ENCODE measurements at regions not wholly inside any gene's neighbourhood (a gene's known extent, or its start where the extent isn't known, plus 50 kb on each side); places are given as distances from the start of the nearest gene placed in this dataset.

DNA sequence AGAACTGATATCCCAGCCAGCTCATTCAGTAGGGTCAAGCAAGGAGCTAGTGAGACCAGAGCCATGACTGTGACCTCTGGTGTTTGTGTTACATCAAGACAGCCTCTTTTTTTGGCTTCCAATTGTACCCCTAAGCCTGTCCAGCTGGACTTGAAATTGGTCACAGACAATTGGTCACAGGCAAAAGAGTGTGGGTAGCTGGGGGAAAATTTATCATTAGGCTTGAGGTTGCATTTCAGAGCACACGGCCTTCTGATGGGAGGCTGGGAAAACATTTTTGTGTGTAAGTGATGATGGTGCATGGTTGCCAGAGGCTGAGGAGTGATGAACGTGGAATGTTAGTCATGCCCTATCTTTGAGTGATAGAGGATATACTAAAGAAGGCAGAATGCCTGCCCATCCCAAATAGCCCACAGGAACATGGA, 285.1 kb upstream of the SLC14A2 start:
- ATAC-seq (no peak), DNase-seq (ENCODE audit: low spot score) (no peak)
- no peak overlapping the region for H3K27ac ChIP-seq (ENCODE audit: low read depth)
- H3K4me1 Mint-ChIP-seq: peaks cover 1% of the 10 kb centered on the region; the same call in 2 of the 3 replicates
- no peaks in the 10 kb centered on the region for H3K27me3 ChIP-seq (ENCODE audit: insufficient read depth)
- peaks cover 7% of the 10 kb centered on the region; the same call in 1 of the 2 replicates for H3K4me1 ChIP-seq (ENCODE audit: insufficient read depth)
- no peak overlapping the region for H3K4me3 ChIP-seq
- no peaks in the 10 kb centered on the region for H3F3A ChIP-seq (replicated peaks; ENCODE audit: low read depth)
- H3K36me3 ChIP-seq (ENCODE audit: insufficient read depth): no peaks in the 10 kb centered on the region
- no peak overlapping the region for H3K27ac Mint-ChIP-seq
- TF ChIP-seq EZH2 (IDR thresholded peaks at IDR 0.05; ENCODE audit: low read depth, unreplicated experiment): no peak
- TF ChIP-seq CREB1 (CRISPR knock-in tag; IDR thresholded peaks at IDR 0.05; ENCODE audit: low read depth): no peak
- no peak for TF ChIP-seq ZNF331 (CRISPR knock-in tag; IDR thresholded peaks at IDR 0.05; ENCODE audit: low read depth)
- TF ChIP-seq, protein P1, sequence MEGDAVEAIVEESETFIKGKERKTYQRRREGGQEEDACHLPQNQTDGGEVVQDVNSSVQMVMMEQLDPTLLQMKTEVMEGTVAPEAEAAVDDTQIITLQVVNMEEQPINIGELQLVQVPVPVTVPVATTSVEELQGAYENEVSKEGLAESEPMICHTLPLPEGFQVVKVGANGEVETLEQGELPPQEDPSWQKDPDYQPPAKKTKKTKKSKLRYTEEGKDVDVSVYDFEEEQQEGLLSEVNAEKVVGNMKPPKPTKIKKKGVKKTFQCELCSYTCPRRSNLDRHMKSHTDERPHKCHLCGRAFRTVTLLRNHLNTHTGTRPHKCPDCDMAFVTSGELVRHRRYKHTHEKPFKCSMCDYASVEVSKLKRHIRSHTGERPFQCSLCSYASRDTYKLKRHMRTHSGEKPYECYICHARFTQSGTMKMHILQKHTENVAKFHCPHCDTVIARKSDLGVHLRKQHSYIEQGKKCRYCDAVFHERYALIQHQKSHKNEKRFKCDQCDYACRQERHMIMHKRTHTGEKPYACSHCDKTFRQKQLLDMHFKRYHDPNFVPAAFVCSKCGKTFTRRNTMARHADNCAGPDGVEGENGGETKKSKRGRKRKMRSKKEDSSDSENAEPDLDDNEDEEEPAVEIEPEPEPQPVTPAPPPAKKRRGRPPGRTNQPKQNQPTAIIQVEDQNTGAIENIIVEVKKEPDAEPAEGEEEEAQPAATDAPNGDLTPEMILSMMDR (conservative IDR thresholded peaks at IDR 0.05; ENCODE audit: low read depth in 2 of 2): no peak
- no peak for TF ChIP-seq STAT1 (IDR thresholded peaks at IDR 0.05; ENCODE audit: unreplicated experiment)
- TF ChIP-seq, protein P2, sequence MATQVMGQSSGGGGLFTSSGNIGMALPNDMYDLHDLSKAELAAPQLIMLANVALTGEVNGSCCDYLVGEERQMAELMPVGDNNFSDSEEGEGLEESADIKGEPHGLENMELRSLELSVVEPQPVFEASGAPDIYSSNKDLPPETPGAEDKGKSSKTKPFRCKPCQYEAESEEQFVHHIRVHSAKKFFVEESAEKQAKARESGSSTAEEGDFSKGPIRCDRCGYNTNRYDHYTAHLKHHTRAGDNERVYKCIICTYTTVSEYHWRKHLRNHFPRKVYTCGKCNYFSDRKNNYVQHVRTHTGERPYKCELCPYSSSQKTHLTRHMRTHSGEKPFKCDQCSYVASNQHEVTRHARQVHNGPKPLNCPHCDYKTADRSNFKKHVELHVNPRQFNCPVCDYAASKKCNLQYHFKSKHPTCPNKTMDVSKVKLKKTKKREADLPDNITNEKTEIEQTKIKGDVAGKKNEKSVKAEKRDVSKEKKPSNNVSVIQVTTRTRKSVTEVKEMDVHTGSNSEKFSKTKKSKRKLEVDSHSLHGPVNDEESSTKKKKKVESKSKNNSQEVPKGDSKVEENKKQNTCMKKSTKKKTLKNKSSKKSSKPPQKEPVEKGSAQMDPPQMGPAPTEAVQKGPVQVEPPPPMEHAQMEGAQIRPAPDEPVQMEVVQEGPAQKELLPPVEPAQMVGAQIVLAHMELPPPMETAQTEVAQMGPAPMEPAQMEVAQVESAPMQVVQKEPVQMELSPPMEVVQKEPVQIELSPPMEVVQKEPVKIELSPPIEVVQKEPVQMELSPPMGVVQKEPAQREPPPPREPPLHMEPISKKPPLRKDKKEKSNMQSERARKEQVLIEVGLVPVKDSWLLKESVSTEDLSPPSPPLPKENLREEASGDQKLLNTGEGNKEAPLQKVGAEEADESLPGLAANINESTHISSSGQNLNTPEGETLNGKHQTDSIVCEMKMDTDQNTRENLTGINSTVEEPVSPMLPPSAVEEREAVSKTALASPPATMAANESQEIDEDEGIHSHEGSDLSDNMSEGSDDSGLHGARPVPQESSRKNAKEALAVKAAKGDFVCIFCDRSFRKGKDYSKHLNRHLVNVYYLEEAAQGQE (IDR thresholded peaks at IDR 0.05; ENCODE audit: unreplicated experiment): no peak
- no peak for TF ChIP-seq POLR2AphosphoS5 (IDR thresholded peaks at IDR 0.05; ENCODE audit: low read depth)
- TF ChIP-seq NANOG (IDR thresholded peaks at IDR 0.05; ENCODE audit: borderline replicate concordance): no peak
- TF ChIP-seq ZNF114 (CRISPR knock-in tag; IDR thresholded peaks at IDR 0.05): no peak
- TF ChIP-seq EZH2phosphoT487 (IDR thresholded peaks at IDR 0.05; ENCODE audit: unreplicated experiment): no peak
- TF ChIP-seq, protein P3, sequence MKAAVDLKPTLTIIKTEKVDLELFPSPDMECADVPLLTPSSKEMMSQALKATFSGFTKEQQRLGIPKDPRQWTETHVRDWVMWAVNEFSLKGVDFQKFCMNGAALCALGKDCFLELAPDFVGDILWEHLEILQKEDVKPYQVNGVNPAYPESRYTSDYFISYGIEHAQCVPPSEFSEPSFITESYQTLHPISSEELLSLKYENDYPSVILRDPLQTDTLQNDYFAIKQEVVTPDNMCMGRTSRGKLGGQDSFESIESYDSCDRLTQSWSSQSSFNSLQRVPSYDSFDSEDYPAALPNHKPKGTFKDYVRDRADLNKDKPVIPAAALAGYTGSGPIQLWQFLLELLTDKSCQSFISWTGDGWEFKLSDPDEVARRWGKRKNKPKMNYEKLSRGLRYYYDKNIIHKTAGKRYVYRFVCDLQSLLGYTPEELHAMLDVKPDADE (IDR thresholded peaks at IDR 0.05): no peak
- TF ChIP-seq JUNB (IDR thresholded peaks at IDR 0.05; ENCODE audit: unreplicated experiment): no peak
- TF ChIP-seq, protein P4, sequence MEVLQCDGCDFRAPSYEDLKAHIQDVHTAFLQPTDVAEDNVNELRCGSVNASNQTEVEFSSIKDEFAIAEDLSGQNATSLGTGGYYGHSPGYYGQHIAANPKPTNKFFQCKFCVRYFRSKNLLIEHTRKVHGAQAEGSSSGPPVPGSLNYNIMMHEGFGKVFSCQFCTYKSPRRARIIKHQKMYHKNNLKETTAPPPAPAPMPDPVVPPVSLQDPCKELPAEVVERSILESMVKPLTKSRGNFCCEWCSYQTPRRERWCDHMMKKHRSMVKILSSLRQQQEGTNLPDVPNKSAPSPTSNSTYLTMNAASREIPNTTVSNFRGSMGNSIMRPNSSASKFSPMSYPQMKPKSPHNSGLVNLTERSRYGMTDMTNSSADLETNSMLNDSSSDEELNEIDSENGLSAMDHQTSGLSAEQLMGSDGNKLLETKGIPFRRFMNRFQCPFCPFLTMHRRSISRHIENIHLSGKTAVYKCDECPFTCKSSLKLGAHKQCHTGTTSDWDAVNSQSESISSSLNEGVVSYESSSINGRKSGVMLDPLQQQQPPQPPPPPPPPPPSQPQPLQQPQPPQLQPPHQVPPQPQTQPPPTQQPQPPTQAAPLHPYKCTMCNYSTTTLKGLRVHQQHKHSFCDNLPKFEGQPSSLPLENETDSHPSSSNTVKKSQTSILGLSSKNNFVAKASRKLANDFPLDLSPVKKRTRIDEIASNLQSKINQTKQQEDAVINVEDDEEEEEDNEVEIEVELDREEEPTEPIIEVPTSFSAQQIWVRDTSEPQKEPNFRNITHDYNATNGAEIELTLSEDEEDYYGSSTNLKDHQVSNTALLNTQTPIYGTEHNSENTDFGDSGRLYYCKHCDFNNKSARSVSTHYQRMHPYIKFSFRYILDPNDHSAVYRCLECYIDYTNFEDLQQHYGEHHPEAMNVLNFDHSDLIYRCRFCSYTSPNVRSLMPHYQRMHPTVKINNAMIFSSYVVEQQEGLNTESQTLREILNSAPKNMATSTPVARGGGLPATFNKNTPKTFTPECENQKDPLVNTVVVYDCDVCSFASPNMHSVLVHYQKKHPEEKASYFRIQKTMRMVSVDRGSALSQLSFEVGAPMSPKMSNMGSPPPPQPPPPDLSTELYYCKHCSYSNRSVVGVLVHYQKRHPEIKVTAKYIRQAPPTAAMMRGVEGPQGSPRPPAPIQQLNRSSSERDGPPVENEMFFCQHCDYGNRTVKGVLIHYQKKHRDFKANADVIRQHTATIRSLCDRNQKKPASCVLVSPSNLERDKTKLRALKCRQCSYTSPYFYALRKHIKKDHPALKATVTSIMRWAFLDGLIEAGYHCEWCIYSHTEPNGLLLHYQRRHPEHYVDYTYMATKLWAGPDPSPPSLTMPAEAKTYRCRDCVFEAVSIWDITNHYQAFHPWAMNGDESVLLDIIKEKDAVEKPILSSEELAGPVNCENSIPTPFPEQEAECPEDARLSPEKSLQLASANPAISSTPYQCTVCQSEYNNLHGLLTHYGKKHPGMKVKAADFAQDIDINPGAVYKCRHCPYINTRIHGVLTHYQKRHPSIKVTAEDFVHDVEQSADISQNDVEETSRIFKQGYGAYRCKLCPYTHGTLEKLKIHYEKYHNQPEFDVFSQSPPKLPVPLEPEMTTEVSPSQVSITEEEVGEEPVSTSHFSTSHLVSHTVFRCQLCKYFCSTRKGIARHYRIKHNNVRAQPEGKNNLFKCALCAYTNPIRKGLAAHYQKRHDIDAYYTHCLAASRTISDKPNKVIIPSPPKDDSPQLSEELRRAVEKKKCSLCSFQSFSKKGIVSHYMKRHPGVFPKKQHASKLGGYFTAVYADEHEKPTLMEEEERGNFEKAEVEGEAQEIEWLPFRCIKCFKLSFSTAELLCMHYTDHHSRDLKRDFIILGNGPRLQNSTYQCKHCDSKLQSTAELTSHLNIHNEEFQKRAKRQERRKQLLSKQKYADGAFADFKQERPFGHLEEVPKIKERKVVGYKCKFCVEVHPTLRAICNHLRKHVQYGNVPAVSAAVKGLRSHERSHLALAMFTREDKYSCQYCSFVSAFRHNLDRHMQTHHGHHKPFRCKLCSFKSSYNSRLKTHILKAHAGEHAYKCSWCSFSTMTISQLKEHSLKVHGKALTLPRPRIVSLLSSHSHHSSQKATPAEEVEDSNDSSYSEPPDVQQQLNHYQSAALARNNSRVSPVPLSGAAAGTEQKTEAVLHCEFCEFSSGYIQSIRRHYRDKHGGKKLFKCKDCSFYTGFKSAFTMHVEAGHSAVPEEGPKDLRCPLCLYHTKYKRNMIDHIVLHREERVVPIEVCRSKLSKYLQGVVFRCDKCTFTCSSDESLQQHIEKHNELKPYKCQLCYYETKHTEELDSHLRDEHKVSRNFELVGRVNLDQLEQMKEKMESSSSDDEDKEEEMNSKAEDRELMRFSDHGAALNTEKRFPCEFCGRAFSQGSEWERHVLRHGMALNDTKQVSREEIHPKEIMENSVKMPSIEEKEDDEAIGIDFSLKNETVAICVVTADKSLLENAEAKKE (CRISPR knock-in tag; IDR thresholded peaks at IDR 0.05): no peak
- H3K9me3 Mint-ChIP-seq: no peaks in the 10 kb centered on the region; the same call in 2 of the 3 replicates
- H3K9me2 ChIP-seq (ENCODE audit: insufficient read depth): peaks cover 5% of the 10 kb centered on the region; the same call in 1 of the 2 replicates
- H2AFZ ChIP-seq: no peak overlapping the region
- no peaks in the 10 kb centered on the region for H4K20me1 ChIP-seq (replicated peaks; ENCODE audit: insufficient read depth)
- no peak overlapping the region for H3K4me2 ChIP-seq
- H3K27me3 Mint-ChIP-seq (ENCODE audit: insufficient read depth, low read depth, poor library complexity): no peaks in the 10 kb centered on the region
- no peaks in the 10 kb centered on the region for H3K79me2 ChIP-seq (replicated peaks; ENCODE audit: insufficient read depth)
- no peaks in the 10 kb centered on the region for H3K36me3 Mint-ChIP-seq (ENCODE audit: low read depth)
- H3K4me3 Mint-ChIP-seq: no peak overlapping the region
